ENCODE measurements at regions not wholly inside any gene's neighbourhood (a gene's known extent, or its start where the extent isn't known, plus 50 kb on each side); places are given as distances from the start of the nearest gene placed in this dataset.

DNA sequence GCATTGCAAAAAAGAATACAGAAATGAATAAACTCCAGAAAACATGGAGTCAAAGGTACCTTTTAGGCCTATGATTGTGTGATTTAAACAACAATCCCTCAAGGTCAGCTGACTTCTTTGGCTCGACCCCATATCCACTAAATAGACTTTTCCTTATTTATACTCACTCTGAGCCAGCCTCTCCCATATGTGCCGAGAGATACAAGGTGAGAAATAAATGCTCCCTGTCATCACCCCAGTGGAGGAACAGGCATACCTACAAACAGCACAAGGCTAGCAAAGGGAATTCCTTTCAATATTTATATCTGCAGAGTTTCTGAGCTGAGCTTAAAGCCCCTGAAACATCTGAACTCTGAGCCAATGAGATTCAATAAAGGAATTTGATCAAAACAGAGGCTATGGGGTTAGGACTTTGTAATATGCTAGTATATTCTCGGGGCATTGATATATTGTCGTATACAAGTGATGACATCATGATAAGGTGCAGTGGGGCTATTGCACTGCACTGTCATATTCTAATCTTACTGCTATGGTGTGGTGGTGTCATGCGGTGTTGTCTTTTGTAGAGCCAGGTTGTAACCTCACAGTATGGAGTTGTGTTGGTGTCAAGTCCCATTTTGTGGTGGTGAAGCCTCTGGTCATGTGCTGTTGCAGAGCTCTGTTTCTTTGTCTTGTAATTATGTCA lies 56.0 kb upstream of the GALNT18 start:
- TF ChIP-seq, protein P1, sequence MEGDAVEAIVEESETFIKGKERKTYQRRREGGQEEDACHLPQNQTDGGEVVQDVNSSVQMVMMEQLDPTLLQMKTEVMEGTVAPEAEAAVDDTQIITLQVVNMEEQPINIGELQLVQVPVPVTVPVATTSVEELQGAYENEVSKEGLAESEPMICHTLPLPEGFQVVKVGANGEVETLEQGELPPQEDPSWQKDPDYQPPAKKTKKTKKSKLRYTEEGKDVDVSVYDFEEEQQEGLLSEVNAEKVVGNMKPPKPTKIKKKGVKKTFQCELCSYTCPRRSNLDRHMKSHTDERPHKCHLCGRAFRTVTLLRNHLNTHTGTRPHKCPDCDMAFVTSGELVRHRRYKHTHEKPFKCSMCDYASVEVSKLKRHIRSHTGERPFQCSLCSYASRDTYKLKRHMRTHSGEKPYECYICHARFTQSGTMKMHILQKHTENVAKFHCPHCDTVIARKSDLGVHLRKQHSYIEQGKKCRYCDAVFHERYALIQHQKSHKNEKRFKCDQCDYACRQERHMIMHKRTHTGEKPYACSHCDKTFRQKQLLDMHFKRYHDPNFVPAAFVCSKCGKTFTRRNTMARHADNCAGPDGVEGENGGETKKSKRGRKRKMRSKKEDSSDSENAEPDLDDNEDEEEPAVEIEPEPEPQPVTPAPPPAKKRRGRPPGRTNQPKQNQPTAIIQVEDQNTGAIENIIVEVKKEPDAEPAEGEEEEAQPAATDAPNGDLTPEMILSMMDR (IDR thresholded peaks at IDR 0.05) = no peak
- no peak for TF ChIP-seq EZH2 (IDR thresholded peaks at IDR 0.05; ENCODE audit: borderline replicate concordance, insufficient read depth, low read depth, low read length, poor library complexity, severe bottlenecking)

Measured in B cell (primary cell).